Left forelimb (tissue), 1 donor: ENCODE measurements at regions not wholly inside any gene's neighbourhood (a gene's known extent, or its start where the extent isn't known, plus 50 kb on each side); places are given as distances from the start of the nearest gene placed in this dataset.
"Not testable (repeated sequence)": the region's sequence is repeated elsewhere in the genome, so short reads cannot be mapped to it uniquely, and the experiment has no call there.

Experiments used
- DNase-seq: peaks from one replicate; pipeline ENCODE4 v3.0.0-alpha.2; 2018; ENCODE audit warnings: low spot score

- no peak for DNase-seq
Observed at GRCh38 chr2:11995456-11995855, 249.0 kb downstream of the LPIN1 start.

GRCh38 chr2:11996618-11997017, 250.2 kb downstream of the LPIN1 start:
- DNase-seq, result no peak

- DNase-seq, result no peak
Observed at GRCh38 chr2:11997142-11997541, 250.7 kb downstream of the LPIN1 start.

- DNase-seq, result no peak
Observed at GRCh38 chr2:11998218-11998617, 251.8 kb downstream of the LPIN1 start.

GRCh38 chr2:11998626-11999378, 252.4 kb downstream of the LPIN1 start:
- no peak for DNase-seq

GRCh38 chr2:12001621-12002020, 255.2 kb downstream of the LPIN1 start:
- DNase-seq, result no peak

- DNase-seq, result no peak
Observed at GRCh38 chr2:12002215-12002614, 255.8 kb downstream of the LPIN1 start.

GRCh38 chr2:12004713-12005112, 258.3 kb downstream of the LPIN1 start:
- DNase-seq, result no peak

- no peak for DNase-seq
Observed at GRCh38 chr2:12005886-12006681, 259.7 kb downstream of the LPIN1 start.

- no peak for DNase-seq
Observed at GRCh38 chr2:12006850-12007249, 260.4 kb downstream of the LPIN1 start.

- no peak for DNase-seq
Observed at GRCh38 chr2:12007282-12007681, 260.9 kb downstream of the LPIN1 start.

- DNase-seq, result no peak
Observed at GRCh38 chr2:12008425-12009061, 262.1 kb downstream of the LPIN1 start.

- no peak for DNase-seq
Observed at GRCh38 chr2:12009323-12009905, 263.0 kb downstream of the LPIN1 start.

GRCh38 chr2:12010059-12010458, 263.6 kb downstream of the LPIN1 start:
- no peak for DNase-seq

- DNase-seq, result no peak
Observed at GRCh38 chr2:12010779-12011178, 264.3 kb downstream of the LPIN1 start.

- no peak for DNase-seq
Observed at GRCh38 chr2:12014088-12014960, 267.9 kb downstream of the LPIN1 start.

- no peak for DNase-seq
Observed at GRCh38 chr2:12017499-12018157, 271.2 kb downstream of the LPIN1 start.

GRCh38 chr2:12018726-12019125, 272.3 kb downstream of the LPIN1 start:
- not testable (repeated sequence) for DNase-seq

- no peak for DNase-seq
Observed at GRCh38 chr2:12020833-12021469, 274.5 kb downstream of the LPIN1 start.

GRCh38 chr2:12024197-12024907, 277.9 kb downstream of the LPIN1 start:
- DNase-seq, result not testable (repeated sequence)
